AG09319 (cell line): ENCODE measurements at regions not wholly inside any gene's neighbourhood (a gene's known extent, or its start where the extent isn't known, plus 50 kb on each side); places are given as distances from the start of the nearest gene placed in this dataset.

ENCODE experiments used
- DNase-seq: peaks from one replicate; pipeline ENCODE4 v3.0.0-alpha.2; 2010; ENCODE audit warnings: low read depth; ENCODE audit errors: extremely low read depth
- TF ChIP-seq, protein P1 (sequence below): IDR thresholded peaks from 2 replicates; pipeline ENCODE4 v1.5.1; 2011; ENCODE audit warnings: low read depth, mild to moderate bottlenecking, inconsistent platforms, low read length, moderate library complexity

DNA sequence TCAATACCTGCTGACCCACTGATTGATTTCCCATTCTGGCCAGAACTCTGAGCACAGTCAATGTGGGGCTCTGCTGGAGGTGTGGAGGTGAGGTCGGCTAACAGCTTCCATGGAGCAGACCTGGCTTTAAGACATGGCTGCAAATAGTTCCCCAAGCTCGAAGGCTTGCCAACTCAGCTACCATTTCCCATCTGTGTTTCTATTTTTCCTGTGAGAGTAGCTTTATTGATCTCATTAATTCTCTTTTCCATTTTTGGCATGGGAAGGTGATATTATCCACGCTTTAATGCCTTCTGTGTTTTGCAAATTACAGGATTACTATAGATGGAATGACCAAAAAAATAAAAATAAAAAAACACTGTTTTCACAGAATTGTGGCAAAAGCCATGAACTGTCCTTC is 151.6 kb upstream of the XYLT1 start:
- TF ChIP-seq, protein P1, sequence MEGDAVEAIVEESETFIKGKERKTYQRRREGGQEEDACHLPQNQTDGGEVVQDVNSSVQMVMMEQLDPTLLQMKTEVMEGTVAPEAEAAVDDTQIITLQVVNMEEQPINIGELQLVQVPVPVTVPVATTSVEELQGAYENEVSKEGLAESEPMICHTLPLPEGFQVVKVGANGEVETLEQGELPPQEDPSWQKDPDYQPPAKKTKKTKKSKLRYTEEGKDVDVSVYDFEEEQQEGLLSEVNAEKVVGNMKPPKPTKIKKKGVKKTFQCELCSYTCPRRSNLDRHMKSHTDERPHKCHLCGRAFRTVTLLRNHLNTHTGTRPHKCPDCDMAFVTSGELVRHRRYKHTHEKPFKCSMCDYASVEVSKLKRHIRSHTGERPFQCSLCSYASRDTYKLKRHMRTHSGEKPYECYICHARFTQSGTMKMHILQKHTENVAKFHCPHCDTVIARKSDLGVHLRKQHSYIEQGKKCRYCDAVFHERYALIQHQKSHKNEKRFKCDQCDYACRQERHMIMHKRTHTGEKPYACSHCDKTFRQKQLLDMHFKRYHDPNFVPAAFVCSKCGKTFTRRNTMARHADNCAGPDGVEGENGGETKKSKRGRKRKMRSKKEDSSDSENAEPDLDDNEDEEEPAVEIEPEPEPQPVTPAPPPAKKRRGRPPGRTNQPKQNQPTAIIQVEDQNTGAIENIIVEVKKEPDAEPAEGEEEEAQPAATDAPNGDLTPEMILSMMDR, result no peak
- no peak for DNase-seq

DNA sequence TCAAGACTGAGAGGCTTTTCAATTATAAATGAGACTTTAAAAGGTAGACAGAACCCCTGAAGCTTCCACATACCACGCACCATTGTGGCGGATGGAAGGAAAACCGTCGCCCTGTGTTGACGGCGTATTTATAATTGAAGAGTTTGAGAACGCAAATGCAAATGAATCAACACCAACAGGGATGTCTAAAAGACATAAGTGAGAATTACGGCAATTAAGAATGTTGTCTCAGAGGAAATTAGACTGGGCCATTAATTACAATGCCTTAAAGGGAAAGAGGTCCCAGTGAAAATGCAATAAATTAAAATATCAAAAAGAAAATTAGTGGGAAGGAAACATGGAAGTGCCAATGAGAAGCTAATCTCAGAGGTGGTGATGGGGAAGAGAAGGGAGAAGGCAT is 148.5 kb upstream of the XYLT1 start:
- no peak for DNase-seq
- TF ChIP-seq, protein P1, result no peak

DNA sequence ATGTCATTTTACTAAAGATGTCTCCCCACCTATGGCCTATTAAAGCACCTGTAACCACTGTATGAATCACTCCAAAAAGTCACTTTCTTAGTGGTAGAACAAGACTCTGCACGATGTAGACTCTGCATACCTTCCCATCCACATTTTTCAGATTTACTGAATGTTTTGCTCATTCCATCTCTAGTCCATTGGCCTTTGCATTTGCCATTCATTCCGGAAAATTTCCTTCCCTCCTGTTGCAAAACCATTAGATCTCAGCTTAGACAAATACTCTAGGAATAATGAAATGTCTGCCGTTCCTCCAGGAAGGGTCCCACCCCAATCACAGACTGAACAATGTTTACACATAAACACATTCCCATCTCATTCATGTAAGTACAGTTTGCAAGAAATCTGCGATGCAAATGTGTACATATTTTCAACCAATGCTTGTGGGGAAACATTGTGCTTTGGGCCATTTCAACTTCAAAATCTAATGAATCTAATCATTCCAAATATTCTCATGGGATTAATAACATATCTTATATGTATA is 146.3 kb upstream of the XYLT1 start:
- DNase-seq, result no peak
- TF ChIP-seq, protein P1, result no peak

DNA sequence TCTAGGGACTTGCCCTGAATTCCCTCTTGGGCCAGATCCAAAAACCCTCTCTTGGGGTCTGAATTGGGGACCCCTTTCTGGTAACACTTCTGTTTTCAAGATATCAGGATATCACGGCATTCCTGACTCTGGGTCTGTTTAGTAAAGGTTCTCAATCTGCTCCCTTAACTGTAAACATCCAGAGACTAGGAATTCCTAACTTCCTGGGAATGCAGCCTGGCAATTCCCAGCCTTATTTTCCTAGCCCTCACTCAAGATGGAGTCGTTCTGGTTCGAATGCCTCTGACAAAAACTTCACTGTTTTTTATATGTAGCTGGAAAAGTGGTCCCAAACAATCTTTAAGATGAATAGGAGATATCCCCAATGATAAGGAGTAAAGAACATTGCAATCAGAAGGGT is 141.6 kb upstream of the XYLT1 start:
- no peak for DNase-seq
- TF ChIP-seq, protein P1, result no peak

DNA sequence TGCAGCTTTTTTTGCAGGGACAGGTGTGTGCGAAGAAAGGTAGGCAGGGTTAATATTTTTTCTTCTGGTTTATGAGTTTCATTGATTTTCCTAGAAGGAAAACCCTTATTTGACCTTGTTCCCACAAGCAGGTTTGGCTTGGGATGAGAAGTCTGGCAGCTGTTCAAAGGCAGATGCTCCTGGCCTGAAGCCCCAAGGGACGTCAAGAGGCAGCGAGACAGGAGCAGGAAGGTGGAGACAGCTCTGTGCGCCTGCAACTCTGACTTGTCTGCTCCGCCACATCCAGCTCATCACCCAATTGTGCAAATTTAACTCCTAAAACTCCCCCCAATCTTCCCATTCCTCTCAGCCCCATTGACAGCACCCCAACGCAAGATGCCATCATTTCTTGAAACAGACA is 136.8 kb upstream of the XYLT1 start:
- DNase-seq, result no peak
- TF ChIP-seq, protein P1, result no peak

DNA sequence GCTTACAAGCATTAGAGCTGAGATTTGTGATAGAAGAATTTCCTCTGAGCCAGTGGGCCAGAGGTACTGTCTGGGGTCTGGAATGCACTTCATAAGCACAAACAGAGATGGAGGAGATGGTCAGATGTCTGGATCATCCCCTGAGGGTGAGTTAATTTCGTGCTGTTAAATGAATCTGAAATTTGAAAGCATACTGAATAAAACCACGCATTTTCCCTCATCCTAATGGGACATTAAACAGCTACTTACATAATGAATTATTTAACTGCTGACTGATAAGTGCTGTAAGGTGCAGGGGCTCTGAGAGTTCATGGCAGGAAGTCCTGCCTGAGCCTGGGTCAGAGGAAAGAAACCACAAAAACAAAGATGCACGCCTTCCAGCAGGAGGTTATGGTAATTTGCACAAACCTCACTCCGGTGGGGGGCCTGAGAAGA is 136.3 kb upstream of the XYLT1 start:
- TF ChIP-seq, protein P1, result no peak
- no peak for DNase-seq

DNA sequence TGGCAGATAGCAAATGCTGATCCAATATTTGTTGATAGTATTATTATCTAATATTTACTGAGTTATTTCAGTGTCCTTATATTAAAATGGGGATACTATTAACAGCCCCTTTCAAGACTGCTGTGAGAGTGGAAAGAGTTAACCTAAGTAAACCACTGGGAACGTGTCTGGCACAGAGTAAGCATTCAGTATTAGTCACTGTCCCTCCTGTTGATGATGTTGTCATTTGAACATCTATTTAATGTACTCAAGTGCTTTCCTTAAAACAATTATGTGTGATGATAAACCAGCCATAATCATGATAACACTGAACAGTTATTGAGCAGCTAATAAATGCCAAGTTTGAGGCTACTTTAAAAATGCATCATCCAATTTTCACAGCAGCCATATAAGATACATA is 135.7 kb upstream of the XYLT1 start:
- DNase-seq, result no peak

More for the DNA sequence above, 135.7 kb upstream of the XYLT1 start:
- TF ChIP-seq, protein P1, result no peak
